ENCODE measurements at regions not wholly inside any gene's neighbourhood (a gene's known extent, or its start where the extent isn't known, plus 50 kb on each side); places are given as distances from the start of the nearest gene placed in this dataset.

- TF ChIP-seq FOXM1 (IDR thresholded peaks at IDR 0.05; ENCODE audit: low read depth) (no peak), TCF12 (IDR thresholded peaks at IDR 0.05) (no peak), TAF1 (IDR thresholded peaks at IDR 0.05; ENCODE audit: borderline replicate concordance, low read depth, low read length) (no peak), REST (IDR thresholded peaks at IDR 0.05; ENCODE audit: low read depth, low read length) (no peak), FOSL2 (IDR thresholded peaks at IDR 0.05; ENCODE audit: borderline replicate concordance, low read depth) (no peak), CHD2 (IDR thresholded peaks at IDR 0.05; ENCODE audit: low read length, partially characterized antibody) (no peak), ELF1 (IDR thresholded peaks at IDR 0.05) (no peak), GABPA (IDR thresholded peaks at IDR 0.05; ENCODE audit: low read depth) (no peak), NRF1 (IDR thresholded peaks at IDR 0.05; ENCODE audit: low read depth, low read length) (no peak), USF1 (IDR thresholded peaks at IDR 0.05; ENCODE audit: borderline replicate concordance, low read depth) (no peak), CTCF (IDR thresholded peaks at IDR 0.05) (no peak), PBX3 (IDR thresholded peaks at IDR 0.05) (no peak), TEAD4 (IDR thresholded peaks at IDR 0.05; ENCODE audit: borderline replicate concordance, insufficient read depth) (no peak)
- Histone ChIP-seq H3K9me3 (no peaks in the 10 kb centered on the region), H3K27me3 (ENCODE audit: insufficient read depth) (no peaks in the 10 kb centered on the region), H3K27ac (ENCODE audit: low read depth in 2 of 2, low read length in 1 of 2) (peak overlapping the region in 1 of 2 experiments; percentile 33; a peak in 1 of 4 replicates), H3K9ac (no peak overlapping the region), H3F3A (replicated peaks; ENCODE audit: insufficient read depth) (no peaks in the 10 kb centered on the region), H3K4me1 (ENCODE audit: control insufficient read depth in 1 of 2, insufficient read depth in 2 of 2, low read depth in 1 of 2, low read length in 1 of 2) (peaks cover 3 to 4% of the 10 kb centered on the region in 2 experiments; a peak in 3 of 4 replicates), H3K4me2 (no peak overlapping the region), H3K36me3 (replicated peaks in 1 of 2; ENCODE audit: control insufficient read depth in 1 of 2, insufficient read depth in 2 of 2, low read length in 1 of 2) (no peaks in the 10 kb centered on the region), H4K20me1 (ENCODE audit: insufficient read depth) (no peaks in the 10 kb centered on the region), H3K79me2 (ENCODE audit: insufficient read depth) (no peaks in the 10 kb centered on the region), H3K9me2 (no peaks in the 10 kb centered on the region), H3K4me3 (ENCODE audit: low read depth in 2 of 2, low read length in 1 of 2) (no peak overlapping the region), H2AFZ (ENCODE audit: low read depth) (no peak overlapping the region)
- DNase-seq: no peak
- ChIA-PET CTCF (interaction anchor here (0.7 to 1.0 kb wide), 3 partner anchors 11 to 382 kb away, joined by 3 read pairs; no protein-coding TSS in a partner anchor), POLR2A (no interaction called here)
Observed at GRCh38 chr3:152147748-152148147, 121.0 kb upstream of the MBNL1 start.
